ENCODE measurements at regions not wholly inside any gene's neighbourhood (a gene's known extent, or its start where the extent isn't known, plus 50 kb on each side); places are given as distances from the start of the nearest gene placed in this dataset.

DNA sequence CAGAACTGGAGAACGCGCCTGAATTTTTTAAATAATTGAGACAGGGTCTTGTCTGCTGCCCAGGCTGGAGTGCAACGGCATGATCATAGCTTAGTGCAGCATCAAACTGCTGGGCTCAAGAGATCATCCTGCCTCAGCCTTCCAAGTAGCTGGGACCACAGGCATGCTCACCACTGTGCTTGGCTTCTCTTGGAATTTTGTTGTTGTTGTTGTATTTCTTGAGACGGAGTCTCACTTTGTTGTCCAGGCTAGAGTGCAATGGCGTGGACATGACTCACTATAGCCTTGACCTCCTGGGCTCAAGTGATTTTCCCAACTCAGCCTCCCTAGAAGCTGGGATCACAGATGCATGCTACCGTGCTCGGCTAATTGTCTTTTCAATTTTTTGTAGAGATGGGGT, 58.4 kb upstream of the DAB2IP start:
- H3K4me1 Mint-ChIP-seq, result peaks cover 8 to 14% of the 10 kb centered on the region in 2 experiments
- no peak overlapping the region for H2BK12ac ChIP-seq (ENCODE audit: insufficient read length, low read depth, low read length)
- H3K4ac ChIP-seq (ENCODE audit: low read depth, low read length), result no peak overlapping the region
- no peak overlapping the region for H2BK5ac ChIP-seq (ENCODE audit: insufficient read length, low read length)
- H3K27ac ChIP-seq (ENCODE audit: insufficient read length, low read depth, low read length), result no peak overlapping the region
- no peak overlapping the region for H2BK15ac ChIP-seq (ENCODE audit: low read depth, low read length)
- no peak overlapping the region for H3K4me3 Mint-ChIP-seq
- no peak overlapping the region for H3K23ac ChIP-seq (ENCODE audit: insufficient read length, low read depth, low read length)
- H3K36me3 Mint-ChIP-seq (ENCODE audit: insufficient read depth in 1 of 3, low read depth in 3 of 3), result peaks cover 4 to 11% (median 6%) of the 10 kb centered on the region in 3 experiments; a peak in 5 of 7 replicates
- no peaks in the 10 kb centered on the region for H3K79me2 ChIP-seq (ENCODE audit: insufficient read depth, low read length)
- no peaks in the 10 kb centered on the region for H3K23me2 ChIP-seq (ENCODE audit: insufficient read length, low read depth, low read length, poor library complexity, severe bottlenecking)
- H3K27me3 ChIP-seq (ENCODE audit: insufficient read depth, low read length), result no peaks in the 10 kb centered on the region
- H3K4me1 ChIP-seq (ENCODE audit: insufficient read depth, low read length), result no peaks in the 10 kb centered on the region; the same call in 1 of the 2 replicates
- H3K9me3 Mint-ChIP-seq, result peaks cover 10 to 12% of the 10 kb centered on the region in 2 experiments
- WGBS (ENCODE audit: extremely low coverage, insufficient read length, low lambda C conversion rate), result no CpG with 5 or more reads among the region's 7 CpGs
- H3K79me1 ChIP-seq (ENCODE audit: insufficient read depth, low read depth, low read length, poor library complexity, severe bottlenecking), result no peaks in the 10 kb centered on the region
- H2AK5ac ChIP-seq (ENCODE audit: insufficient read length, low read length), result no peak overlapping the region
- no peak overlapping the region for H3K4me2 ChIP-seq (ENCODE audit: insufficient read depth, insufficient read length, low read length)
- no peaks in the 10 kb centered on the region for H4K20me1 ChIP-seq (ENCODE audit: control insufficient read depth, insufficient read depth, insufficient read length)
- TF ChIP-seq, protein P1, sequence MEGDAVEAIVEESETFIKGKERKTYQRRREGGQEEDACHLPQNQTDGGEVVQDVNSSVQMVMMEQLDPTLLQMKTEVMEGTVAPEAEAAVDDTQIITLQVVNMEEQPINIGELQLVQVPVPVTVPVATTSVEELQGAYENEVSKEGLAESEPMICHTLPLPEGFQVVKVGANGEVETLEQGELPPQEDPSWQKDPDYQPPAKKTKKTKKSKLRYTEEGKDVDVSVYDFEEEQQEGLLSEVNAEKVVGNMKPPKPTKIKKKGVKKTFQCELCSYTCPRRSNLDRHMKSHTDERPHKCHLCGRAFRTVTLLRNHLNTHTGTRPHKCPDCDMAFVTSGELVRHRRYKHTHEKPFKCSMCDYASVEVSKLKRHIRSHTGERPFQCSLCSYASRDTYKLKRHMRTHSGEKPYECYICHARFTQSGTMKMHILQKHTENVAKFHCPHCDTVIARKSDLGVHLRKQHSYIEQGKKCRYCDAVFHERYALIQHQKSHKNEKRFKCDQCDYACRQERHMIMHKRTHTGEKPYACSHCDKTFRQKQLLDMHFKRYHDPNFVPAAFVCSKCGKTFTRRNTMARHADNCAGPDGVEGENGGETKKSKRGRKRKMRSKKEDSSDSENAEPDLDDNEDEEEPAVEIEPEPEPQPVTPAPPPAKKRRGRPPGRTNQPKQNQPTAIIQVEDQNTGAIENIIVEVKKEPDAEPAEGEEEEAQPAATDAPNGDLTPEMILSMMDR (conservative IDR thresholded peaks at IDR 0.05), result no peak
- H2BK20ac ChIP-seq (ENCODE audit: low read depth, low read length, poor library complexity, severe bottlenecking), result no peak overlapping the region
- no peak overlapping the region for H3K14ac ChIP-seq (ENCODE audit: insufficient read depth, low read length)
- no peak overlapping the region for H4K5ac ChIP-seq (ENCODE audit: insufficient read length, low read depth, low read length)
- no peak overlapping the region for H3K18ac ChIP-seq (ENCODE audit: insufficient read length, low read depth, low read length)
- no peak overlapping the region for H3K9ac ChIP-seq (ENCODE audit: extremely low read depth, insufficient read length, low read length)
- DNase-seq, result no peak
- H3K9me3 ChIP-seq (ENCODE audit: control insufficient read depth, low read depth, low read length), result no peaks in the 10 kb centered on the region
- no peak overlapping the region for H2BK120ac ChIP-seq (ENCODE audit: low read depth, low read length, poor library complexity, severe bottlenecking)
- peaks cover 50% of the 10 kb centered on the region for H3K27me3 Mint-ChIP-seq (ENCODE audit: low read depth)
- H3K27ac Mint-ChIP-seq, result no peak overlapping the region
- no peak overlapping the region for H3T11ph ChIP-seq (ENCODE audit: low read length)
- H2AFZ ChIP-seq (ENCODE audit: low read length), result no peak overlapping the region
- H4K8ac ChIP-seq (replicated peaks; ENCODE audit: insufficient read length, low read depth, low read length), result no peak overlapping the region
- no peak overlapping the region for H4K91ac ChIP-seq (ENCODE audit: insufficient read length, low read depth, low read length)
- H3K56ac ChIP-seq (ENCODE audit: insufficient read length, low read depth, low read length), result no peak overlapping the region
